ENCODE measurements at regions not wholly inside any gene's neighbourhood (a gene's known extent, or its start where the extent isn't known, plus 50 kb on each side); places are given as distances from the start of the nearest gene placed in this dataset.

DNA sequence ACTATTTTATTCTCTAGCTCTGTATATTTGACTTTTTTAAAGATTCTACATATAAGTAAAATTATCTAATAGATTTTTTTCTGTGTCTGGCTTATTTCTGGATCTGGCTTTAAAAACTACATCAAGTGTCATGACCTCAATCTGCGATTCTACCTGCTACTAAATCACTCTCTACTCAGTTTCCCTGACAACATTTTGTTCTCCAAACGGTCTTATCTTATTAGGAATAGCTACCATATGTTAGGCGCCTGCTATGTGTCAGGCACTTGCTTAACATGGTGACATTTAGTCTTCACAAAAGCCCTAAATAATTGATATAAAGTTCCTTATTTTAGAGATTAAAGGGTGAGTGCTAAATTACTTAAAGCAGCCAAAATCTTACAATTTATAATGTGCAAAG, 1362.9 kb upstream of the FLRT2 start:
- Histone ChIP-seq H3K9me3 (replicated peaks; ENCODE audit: control insufficient read depth, insufficient read depth, low read length) (no peaks in the 10 kb centered on the region), H3K9ac (replicated peaks; ENCODE audit: extremely low read depth, insufficient read depth, low read length) (no peak overlapping the region), H3K9me1 (replicated peaks; ENCODE audit: control insufficient read depth, extremely low read depth, insufficient read depth, low read length) (no peaks in the 10 kb centered on the region), H3K27ac (ENCODE audit: insufficient read depth, low read depth, low read length) (no peak overlapping the region), H3K4me2 (ENCODE audit: insufficient read depth, low read length) (no peak overlapping the region), H3K4me1 (ENCODE audit: control insufficient read depth, extremely low read depth, insufficient read depth, low read length) (no peaks in the 10 kb centered on the region), H3K4me3 (replicated peaks in 1 of 3; ENCODE audit: insufficient read depth in 1 of 3, low read depth in 1 of 3, low read length in 3 of 3) (no peak overlapping the region), H4K20me1 (replicated peaks; ENCODE audit: control insufficient read depth, extremely low read depth, insufficient read depth, low read length) (no peaks in the 10 kb centered on the region), H2AFZ (ENCODE audit: low read depth, low read length) (no peak overlapping the region), H3K27me3 (ENCODE audit: control insufficient read depth in 2 of 2, insufficient read depth in 2 of 2, low read length in 2 of 2) (no peaks in the 10 kb centered on the region), H3K79me2 (ENCODE audit: control insufficient read depth, insufficient read depth, low read length) (no peaks in the 10 kb centered on the region), H3K36me3 (ENCODE audit: control insufficient read depth in 2 of 2, extremely low read depth in 1 of 2, insufficient read depth in 2 of 2, low read length in 2 of 2) (no peaks in the 10 kb centered on the region)
- DNase-seq (ENCODE audit: low read depth, low spot score) (no peak), FAIRE-seq (no peak)
- no TSS peak for BruUV-seq (replicated peaks)
- CTCF ChIA-PET, result interaction anchor here (1.7 kb wide), 1 partner anchor 11 kb away, joined by 5 read pairs; no protein-coding TSS in a partner anchor
- intact Hi-C loops (cut with micrococcal nuclease) (no loop called here), dilution Hi-C loops (cut with MboI; ENCODE audit: extremely low pct_ligation_motif_present, low sequenced_read_pairs) (no loop called here)
- TF ChIP-seq GATA2 (IDR thresholded peaks at IDR 0.05; ENCODE audit: insufficient read depth, insufficient read length, low read depth, low read length), result no peak
- no peak for TF ChIP-seq JUN (IDR thresholded peaks at IDR 0.05; ENCODE audit: borderline replicate concordance, insufficient read depth, insufficient read length, low read depth)
- TF ChIP-seq POLR2AphosphoS5 (IDR thresholded peaks at IDR 0.05; ENCODE audit: insufficient read depth, low read depth, low read length), result no peak
- no peak for TF ChIP-seq MYC (IDR thresholded peaks at IDR 0.05; ENCODE audit: low read depth, low read length)
- no peak for TF ChIP-seq POLR2A (IDR thresholded peaks at IDR 0.05; ENCODE audit: low read depth, low read length)
- TF ChIP-seq, protein P1, sequence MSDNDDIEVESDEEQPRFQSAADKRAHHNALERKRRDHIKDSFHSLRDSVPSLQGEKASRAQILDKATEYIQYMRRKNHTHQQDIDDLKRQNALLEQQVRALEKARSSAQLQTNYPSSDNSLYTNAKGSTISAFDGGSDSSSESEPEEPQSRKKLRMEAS (IDR thresholded peaks at IDR 0.05; ENCODE audit: insufficient read depth, insufficient read length), result no peak
- TF ChIP-seq, protein P2, sequence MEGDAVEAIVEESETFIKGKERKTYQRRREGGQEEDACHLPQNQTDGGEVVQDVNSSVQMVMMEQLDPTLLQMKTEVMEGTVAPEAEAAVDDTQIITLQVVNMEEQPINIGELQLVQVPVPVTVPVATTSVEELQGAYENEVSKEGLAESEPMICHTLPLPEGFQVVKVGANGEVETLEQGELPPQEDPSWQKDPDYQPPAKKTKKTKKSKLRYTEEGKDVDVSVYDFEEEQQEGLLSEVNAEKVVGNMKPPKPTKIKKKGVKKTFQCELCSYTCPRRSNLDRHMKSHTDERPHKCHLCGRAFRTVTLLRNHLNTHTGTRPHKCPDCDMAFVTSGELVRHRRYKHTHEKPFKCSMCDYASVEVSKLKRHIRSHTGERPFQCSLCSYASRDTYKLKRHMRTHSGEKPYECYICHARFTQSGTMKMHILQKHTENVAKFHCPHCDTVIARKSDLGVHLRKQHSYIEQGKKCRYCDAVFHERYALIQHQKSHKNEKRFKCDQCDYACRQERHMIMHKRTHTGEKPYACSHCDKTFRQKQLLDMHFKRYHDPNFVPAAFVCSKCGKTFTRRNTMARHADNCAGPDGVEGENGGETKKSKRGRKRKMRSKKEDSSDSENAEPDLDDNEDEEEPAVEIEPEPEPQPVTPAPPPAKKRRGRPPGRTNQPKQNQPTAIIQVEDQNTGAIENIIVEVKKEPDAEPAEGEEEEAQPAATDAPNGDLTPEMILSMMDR (IDR thresholded peaks at IDR 0.05; ENCODE audit: extremely low read depth in 1 of 2, insufficient read depth in 1 of 2, low read depth in 1 of 2, low read length in 2 of 2), result no peak
- TF ChIP-seq FOS (IDR thresholded peaks at IDR 0.05; ENCODE audit: borderline replicate concordance, insufficient read depth, low read length), result no peak
- TF ChIP-seq EZH2 (IDR thresholded peaks at IDR 0.05; ENCODE audit: borderline replicate concordance, low read depth, low read length, severe bottlenecking), result no peak
- POLR2A ChIA-PET, result no interaction called here
